DMS114 treated with DMSO at 0.1 percent for 48 hours (cell line): ENCODE measurements at regions not wholly inside any gene's neighbourhood (a gene's known extent, or its start where the extent isn't known, plus 50 kb on each side); places are given as distances from the start of the nearest gene placed in this dataset.

Source experiments
- DNase-seq: peaks from one replicate; lab custom pipeline; 2025; ENCODE audit not compliant: unreplicated experiment; lab: John Stamatoyannopoulos, UW

DNA sequence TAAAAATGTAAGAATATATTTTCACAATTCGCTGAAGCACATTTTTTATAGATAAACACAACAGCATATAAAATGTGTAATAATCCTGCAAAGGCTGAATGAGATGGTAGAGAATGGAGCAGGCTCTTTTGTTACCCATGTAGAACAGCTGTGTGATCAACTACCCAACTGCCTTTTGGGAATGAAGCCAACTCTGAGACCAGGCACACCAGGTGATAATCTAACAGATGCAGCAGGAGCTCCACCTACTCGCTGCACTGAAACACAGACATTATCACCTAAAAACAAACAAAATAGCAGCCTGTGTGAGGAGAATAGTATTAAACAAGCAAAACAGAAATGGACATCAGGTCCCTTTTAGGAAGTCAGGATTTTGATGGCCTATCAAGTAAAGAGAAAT lies 183.3 kb downstream of the CCDC59 start:
- no peak for DNase-seq

DNA sequence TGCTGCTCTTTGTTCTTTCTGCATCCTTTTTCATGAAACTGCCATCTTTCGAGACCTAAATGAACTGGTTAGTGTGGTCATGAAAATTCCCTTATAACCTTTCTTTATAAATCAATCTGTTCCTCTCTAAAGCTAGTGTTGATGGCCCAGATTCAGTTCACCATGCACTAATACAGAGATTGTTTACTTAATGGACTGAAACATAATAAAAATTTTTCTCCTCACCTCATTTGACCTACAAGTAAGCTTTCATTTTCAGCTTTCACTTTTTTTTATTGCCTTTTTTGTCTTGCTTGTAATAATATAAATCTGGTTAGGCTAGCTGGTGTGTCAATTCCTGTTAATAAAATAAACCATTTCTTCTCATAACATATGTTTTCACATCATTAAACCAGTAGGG lies 183.8 kb downstream of the CCDC59 start:
- DNase-seq = no peak

DNA sequence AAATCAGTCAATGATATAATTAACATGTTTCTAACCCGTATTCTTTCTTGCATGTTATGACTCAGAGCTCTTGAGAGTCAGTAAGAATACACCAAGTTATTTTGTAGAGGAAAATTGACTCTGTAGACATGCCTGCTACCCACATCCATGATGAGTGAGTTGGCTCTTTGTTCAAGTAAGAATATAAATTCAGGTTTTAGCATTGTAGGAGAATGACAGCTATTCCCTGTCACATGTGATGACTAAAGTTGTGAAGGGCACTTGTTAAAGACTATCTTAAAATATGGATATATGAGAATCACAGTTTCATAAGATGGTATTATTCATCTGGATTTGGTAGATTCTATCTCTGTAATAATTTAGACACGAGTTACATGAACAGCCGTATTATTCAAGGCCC lies 209.1 kb downstream of the CCDC59 start:
- no peak for DNase-seq

DNA sequence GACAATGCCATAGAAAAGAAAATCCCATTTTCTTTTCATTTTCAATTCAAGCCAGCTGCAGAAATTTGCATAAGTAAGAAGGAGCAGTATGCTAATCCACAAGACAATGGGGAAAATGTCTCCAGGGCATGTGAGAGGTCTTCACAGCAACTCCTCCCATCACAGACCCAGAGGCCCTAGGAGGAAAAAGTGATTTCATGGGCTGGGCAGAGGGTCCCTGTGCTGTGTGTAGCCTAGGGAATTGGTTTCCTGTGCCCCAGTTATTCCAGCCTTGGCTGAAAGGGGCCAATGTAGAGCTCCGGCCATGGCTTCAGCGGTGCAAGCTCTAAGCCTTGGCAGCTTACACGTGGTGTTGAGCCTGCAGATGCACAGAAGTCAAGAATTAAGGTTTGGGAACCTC lies 211.4 kb downstream of the CCDC59 start:
- no peak for DNase-seq

DNA sequence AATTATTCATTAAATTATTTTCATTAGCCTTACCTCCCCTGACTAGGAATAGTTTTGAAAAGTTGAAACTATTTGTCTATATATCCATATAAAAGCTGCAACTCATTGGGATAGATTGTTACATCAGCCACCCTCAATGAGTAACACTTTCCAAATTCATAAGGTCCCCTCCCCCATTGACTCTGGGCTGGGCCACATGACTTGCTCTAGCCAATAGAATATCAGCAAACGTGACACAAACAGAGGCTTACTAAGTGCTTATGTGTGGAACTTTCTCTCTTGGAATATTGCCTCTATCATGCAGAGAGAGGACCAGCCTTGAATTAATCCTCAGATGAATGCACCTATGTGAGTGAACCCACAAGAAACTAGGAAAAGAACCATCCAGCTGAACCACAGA lies 213.7 kb downstream of the CCDC59 start:
- DNase-seq = no peak

DNA sequence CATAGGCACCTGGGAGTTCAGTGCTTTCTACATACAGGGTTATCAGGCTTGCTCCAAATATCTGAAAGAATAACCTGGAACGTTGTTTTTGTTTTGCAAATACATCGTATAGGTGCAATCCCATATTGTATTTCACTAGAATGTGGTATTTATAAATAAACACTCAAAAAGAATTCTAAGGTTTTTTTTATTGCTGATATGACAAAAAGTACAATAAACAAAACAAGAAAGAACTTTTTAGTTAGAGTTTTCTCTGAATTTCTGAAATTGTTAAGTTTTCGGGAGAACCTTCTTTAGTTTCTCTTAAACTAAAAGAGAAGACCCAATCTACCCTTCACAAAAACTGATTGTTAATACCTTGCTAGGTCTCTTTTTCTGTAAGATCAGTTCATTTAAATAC lies 225.8 kb downstream of the CCDC59 start:
- DNase-seq = no peak

DNA sequence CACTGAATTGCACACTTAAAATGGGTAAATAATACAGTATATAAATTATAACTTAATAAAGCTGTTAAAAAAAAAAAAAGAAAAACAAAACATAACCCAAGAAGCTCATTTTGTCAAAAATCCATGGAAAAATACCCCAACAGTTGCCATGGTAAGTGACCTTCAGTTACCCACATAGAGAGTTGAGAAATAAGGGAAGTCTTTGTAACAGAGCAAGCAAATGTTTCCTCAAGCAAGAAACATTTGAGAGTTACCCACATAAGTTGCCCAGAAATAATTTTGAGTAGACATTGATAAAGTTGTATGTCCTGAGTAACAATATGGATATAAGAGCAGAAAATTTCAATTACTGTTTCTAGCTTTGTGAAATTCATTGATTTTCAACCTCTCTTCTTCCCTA lies 227.4 kb downstream of the CCDC59 start:
- no peak for DNase-seq

DNA sequence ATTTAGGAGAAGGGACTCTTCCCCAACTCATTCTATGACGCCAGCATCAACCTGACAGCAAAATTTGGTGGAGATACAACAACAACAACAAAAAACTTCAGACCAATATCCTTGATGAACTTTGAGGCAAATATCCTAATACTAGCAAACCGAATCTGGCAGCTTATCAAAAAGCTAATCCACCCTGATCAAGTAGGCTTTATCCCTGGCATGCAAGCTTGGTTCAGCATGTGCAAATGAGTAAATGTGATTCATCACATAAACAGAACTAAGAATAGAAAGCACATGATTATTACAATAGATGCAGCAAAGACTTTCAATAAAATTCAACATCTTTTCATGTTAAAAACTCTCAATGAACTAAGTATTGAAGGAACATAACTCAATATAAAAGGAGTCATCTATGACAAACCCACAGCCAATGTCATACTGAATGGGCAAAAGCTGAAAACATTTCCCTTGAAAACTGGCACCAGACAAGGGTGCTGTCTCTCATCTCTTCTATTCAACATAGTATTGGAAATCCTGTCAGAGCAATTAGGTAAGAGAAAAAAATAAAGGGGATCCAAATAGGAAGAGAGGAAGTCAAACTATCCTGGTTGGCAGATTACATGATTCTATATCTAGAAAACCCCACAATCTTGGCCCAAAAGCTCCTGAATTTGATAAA lies 233.3 kb downstream of the CCDC59 start:
- no peak for DNase-seq

DNA sequence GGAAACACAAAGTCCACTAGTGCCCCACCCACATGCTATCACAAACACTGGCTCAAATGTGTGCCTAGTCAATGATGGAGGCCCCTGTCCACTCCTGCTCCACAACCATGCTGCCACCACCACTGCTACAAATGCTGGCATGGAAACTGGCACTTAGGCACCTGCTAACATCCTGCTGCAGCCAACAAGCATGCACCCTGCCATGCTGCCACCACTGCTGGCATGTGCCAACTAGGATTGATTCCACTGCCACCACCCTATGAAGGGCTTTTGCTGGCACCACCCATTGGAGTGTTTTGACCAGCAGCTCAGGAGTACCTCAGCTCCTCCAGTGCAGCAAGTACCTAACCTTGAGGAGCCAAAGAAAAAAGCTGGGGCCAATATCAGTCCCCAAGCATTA lies 236.6 kb downstream of the CCDC59 start:
- no peak for DNase-seq

DNA sequence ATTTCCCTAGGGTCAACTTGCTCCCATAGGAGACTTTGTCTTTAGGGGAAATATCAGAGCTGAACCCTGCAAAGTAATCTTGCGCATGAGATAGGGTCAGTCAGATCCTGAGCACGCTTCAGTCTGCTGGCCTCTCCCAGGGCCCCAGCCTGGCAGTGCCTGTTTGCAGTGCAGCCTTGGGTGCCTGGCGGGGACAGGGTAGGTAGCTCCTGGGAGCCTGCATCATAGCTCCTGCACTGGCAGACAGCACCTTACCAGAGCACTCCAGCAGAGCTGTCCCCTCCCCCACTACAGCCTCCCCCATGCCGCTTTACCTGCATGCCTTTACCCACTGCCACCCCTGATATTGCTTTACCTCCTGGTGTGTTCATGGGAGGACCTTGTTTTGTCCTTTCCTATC lies 237.3 kb downstream of the CCDC59 start:
- no peak for DNase-seq

DNA sequence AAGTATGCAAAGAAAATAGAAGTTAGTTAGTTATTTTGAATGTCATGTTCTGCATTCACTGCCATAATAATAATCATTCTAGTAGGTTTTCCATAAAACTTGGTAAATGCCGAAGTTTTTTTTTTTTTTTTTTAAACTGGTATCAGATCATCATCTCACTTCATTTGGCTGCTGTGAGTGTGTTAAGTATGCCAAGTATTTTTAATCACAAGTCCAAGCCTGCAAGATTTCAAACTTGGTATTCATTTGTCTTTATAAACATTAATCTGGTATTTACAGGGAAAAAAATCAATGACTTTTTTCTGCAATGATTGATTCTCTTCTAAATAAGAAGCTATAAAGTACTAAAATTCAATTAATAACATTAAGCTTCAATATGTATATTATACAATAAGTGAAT lies 248.9 kb downstream of the CCDC59 start:
- DNase-seq = no peak

DNA sequence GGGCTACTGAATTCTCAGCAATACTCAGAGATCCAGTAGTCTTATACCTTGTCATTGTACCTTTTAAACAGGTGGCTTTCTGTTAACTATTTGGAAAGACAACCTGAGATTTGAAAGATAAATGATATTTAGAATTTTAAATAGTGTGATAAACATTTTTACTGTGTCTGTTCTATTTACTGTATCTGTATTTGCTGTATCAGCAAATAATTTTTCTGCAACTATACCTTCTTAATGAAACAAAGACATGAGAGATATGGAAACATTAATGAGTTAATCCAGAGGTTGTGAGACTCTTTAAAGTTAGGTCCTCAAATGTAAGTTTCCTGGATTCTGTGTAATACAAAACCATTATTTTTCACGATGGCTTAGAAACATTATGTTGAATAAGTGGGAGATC lies 249.6 kb downstream of the CCDC59 start:
- DNase-seq = no peak

DNA sequence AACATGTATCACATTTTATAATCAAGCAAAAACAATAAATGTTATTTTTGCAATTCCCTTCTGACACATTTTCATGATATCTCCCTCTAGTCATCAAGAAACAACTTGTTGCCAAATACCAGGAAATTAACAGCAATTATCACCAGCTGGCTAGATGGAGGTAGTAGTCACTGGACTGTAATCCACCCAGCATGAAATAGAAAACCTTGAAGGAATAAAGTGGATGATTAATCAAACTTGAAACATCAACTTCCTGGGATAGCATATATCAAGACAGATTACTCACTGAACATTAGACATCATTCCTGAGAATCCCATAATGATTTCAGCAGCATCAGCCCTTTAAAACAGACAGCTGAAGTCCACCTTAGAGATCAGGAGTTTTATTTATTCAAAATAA lies 259.0 kb downstream of the CCDC59 start:
- DNase-seq = no peak

DNA sequence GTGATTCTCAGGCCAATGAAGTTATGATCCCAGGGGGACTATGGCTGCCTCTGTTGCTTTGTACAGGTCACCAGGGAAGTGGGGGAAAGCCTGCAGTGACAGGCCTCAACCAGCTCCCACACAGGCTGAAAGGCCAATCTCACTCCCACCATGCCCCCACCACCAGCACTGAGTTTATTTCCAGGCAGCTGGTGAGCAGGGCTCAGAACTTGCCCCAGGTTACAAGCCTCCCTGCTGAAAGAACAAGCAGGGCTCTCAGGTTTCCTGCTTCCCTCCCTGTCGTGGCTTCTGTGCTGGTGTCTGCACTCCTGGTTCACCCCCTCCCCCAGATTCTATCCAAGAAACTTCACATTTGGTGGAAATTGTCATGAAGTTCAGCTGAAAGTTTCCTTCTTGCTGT lies 260.3 kb downstream of the CCDC59 start:
- no peak for DNase-seq

DNA sequence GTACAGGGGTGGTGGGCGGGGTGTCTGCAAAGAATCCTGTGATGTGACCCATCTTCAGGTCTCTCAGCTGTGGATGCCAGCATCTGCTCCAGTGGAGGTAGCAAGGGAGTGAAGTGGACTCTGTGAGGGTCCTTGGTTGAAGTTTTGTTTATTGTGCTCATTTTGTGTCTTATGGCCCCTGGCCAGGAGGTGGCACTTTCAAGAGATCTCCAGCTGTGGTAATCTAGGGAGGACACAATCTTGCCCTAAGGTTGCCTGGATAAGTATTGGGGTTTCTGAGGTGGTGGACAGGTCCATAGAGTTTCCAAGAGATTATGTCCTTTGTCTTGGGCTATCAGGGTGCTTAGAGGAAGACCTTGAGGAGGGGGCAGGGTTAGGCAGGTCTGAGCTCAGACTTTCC lies 260.7 kb downstream of the CCDC59 start:
- no peak for DNase-seq

DNA sequence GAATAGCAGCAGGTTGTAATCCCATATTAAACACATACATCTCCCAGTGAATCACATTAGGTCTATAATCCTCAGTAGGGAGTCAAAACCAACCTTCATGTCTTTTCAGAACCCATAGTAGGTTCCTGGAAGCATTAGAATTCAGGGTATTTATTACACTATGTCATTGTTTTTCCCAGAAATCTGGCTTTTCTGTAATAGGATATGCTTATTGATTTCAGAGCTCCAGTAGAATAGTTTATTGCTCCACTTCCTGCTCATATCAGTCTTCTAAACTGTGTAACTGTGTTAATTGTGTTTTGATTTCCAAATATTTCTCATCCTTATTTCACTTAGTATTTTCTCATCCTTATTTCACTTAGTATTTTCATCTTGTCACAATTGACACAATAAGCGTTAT lies 268.0 kb downstream of the CCDC59 start:
- no peak for DNase-seq

DNA sequence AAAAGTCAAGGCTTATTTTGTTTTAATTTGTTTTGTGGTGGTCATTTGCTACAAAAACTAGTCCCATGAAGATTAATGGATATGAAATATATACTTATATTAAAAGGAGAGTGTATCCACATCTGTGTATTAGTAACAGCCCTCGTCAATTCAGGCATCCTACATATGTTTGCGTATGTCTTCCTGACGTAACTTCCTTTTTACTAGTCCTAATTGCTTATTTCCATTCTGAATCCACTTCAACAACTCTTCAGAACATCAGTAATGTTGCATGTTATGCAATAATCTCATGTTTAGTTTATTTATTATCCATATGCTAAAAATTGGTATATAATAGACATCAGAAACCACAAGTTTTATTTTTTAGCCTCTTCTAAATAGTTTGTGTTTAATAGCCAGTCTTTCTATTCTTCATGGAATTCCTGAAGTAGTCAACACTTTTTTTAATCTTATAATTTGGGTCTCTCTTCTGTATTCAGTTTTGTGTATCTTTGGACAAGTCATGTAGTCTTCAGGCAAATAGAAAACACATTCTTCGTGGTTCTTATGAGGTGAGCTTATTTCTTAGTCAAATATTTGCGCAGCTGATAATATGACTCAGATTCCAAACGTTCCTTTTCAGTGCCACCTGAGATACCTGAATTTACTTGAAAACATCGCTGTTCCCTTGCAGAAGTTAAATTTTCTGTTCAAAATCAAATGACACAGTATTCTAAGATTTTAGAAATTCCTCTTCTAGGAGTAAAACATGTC lies 268.6 kb downstream of the CCDC59 start:
- DNase-seq = no peak

DNA sequence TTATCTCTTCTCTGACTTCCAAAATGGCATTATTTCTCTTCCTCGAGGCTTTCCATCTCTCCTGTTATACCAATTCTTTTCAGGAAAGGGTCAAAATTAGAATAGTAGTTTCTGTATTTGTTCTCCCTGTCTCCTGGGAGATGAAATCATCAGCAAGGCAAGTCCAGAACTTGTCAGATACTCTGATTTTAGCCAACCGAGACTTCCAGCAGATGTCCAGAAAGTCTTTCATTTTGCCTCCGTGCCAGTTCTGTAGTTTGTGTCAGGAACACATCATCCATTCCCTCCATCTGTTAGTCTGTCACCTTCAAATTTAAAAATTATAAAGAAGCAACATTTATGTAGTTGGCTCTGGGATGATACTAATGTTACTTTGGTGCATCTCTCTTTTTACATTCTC lies 275.7 kb downstream of the CCDC59 start:
- DNase-seq = no peak

DNA sequence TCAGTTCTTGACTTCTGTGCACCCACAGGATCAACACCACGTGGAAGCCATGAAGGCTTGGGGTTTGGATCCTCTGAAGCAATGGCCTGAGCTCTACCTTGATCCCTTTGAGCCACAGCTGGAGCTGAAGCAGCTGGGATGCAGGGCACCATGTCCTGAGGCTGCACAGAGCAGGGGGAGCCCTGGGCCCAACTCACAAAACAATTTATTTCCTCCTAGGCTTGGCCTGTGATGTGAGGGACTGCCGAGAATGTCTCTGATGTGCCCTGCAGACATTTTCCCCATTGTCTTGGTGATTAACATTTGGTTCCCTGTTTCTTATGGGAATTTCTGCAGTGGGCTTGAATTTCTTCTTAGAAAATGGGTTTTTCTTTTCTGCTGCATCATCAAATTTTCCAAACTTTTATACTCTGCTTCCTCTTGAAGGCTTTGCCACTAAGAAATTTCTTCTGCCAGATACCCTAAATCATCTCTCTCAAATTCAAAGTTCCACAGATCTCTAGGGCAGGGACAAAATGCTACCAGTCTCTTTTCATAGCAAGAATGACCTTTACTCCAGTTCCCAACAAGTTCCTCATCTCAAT lies 288.2 kb downstream of the CCDC59 start:
- no peak for DNase-seq

DNA sequence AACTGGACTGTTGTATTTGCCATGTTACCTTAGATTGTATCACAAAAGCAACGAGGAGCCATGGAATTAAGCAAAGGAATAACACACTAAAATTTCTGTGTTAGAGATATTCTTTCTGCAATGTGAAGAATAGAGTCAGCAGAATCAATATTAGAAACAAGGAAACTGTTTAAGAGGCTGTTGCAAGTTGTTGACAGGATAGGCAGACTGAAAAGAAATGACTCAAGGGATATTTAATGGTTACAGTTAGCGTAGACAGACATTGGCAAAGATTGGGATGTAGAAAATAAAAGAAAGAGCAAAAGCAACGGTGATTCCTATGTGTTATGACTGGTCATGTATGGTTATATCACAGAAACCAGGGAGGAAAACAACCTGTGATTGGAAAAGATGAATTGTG lies 299.0 kb upstream of the PPFIA2 start:
- no peak for DNase-seq

DNA sequence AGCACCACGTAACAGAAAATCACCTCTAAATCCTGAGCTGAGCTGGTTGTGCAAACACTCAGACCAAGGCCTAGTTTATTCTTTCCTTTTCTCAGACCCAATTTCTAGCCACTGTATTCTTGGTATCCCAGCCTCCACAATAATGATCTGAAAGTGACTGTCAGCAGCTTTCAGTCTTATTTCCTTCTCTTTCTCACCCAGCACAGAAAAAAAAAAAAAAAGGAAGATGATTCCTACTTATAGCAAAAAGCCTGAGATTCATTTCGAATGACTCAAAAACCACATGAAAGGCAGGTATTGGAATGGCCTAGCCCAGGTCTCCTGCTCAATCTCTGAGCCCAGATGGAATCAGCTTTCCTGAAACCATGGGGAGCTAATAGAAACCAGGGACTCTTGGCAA lies 298.6 kb upstream of the PPFIA2 start:
- no peak for DNase-seq

DNA sequence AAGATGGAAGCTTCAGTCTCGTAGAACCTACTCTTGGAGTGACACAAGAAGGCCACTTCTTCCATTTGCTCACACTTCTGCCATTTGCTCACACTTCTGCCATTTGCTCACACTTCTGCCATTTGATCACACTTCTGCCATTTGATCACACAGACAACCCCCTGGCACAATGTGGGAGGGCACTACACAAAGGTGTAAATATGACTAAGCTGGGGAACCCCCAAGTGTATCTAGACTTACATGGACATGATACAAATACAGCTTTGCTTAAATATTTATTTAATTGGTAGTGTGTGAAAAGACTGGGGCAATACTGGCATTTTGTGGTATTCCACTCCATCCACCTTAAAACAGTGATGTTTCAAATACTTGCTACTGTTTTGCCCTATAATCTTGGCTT lies 296.2 kb upstream of the PPFIA2 start:
- no peak for DNase-seq

DNA sequence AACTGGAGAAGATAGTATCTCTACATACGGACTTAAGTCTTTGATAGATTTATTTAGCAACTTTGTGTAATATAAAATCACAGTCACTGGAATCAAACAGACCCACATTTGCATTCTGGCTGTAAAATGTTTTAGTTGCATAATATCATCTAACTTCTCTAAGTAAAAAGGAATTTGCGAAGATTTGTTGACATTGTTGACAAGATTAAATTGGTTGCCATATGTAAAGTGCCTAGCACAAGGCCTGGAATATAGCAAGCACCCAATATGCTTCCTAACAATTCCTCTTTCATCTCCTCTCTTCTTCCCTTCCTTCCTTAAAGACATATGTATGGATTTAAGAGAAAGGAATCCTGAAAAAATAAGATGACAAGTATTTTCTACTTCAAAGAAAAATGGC lies 295.4 kb upstream of the PPFIA2 start:
- no peak for DNase-seq
